HG03066 (cell line): ENCODE measurements at regions not wholly inside any gene's neighbourhood (a gene's known extent, or its start where the extent isn't known, plus 50 kb on each side); places are given as distances from the start of the nearest gene placed in this dataset.

Source experiments
- ATAC-seq: cut with Tn5 transposase; IDR thresholded peaks from one replicate; pipeline ENCODE4 v1.9.1; 2021; ENCODE audit warnings: low read depth; ENCODE audit not compliant: unreplicated experiment

- no peak for ATAC-seq
These were observed 56.4 kb upstream of the F13A1 start for GRCh38 chr6:6376845-6377244.

- no peak for ATAC-seq
These were observed 57.2 kb upstream of the F13A1 start for GRCh38 chr6:6377621-6378020.

- no peak for ATAC-seq
These were observed 59.1 kb upstream of the F13A1 start for GRCh38 chr6:6379573-6379972.

- no peak for ATAC-seq
These were observed 64.1 kb upstream of the F13A1 start for GRCh38 chr6:6384520-6384919.

GRCh38 chr6:6386010-6386409 lies 65.5 kb upstream of the F13A1 start:
- no peak for ATAC-seq

GRCh38 chr6:6390849-6391602 lies 70.6 kb upstream of the F13A1 start:
- peak; percentile 46 for ATAC-seq

GRCh38 chr6:6392214-6393068 lies 72.0 kb upstream of the F13A1 start:
- ATAC-seq, result peak; percentile 73

- peak; percentile 17 for ATAC-seq
These were observed 72.6 kb upstream of the F13A1 start for GRCh38 chr6:6393069-6393529.

GRCh38 chr6:6395581-6396197 lies 75.2 kb upstream of the F13A1 start:
- ATAC-seq, result no peak

- ATAC-seq, result no peak
These were observed 77.4 kb upstream of the F13A1 start for GRCh38 chr6:6397842-6398241.

- ATAC-seq, result no peak
These were observed 79.1 kb upstream of the F13A1 start for GRCh38 chr6:6399568-6399967.

- ATAC-seq, result no peak
These were observed 80.9 kb upstream of the F13A1 start for GRCh38 chr6:6401401-6401800.

GRCh38 chr6:6402006-6402405 lies 81.5 kb upstream of the F13A1 start:
- ATAC-seq, result no peak

- no peak for ATAC-seq
These were observed 82.1 kb upstream of the F13A1 start for GRCh38 chr6:6402591-6402990.

- ATAC-seq, result no peak
These were observed 84.6 kb upstream of the F13A1 start for GRCh38 chr6:6405031-6405430.

- no peak for ATAC-seq
These were observed 85.7 kb upstream of the F13A1 start for GRCh38 chr6:6405997-6406714.

- ATAC-seq, result no peak
These were observed 86.2 kb upstream of the F13A1 start for GRCh38 chr6:6406715-6407070.

GRCh38 chr6:6407071-6407741 lies 86.7 kb upstream of the F13A1 start:
- ATAC-seq, result peak; percentile 95

GRCh38 chr6:6409397-6410030 lies 89.1 kb upstream of the F13A1 start:
- ATAC-seq, result no peak

- no peak for ATAC-seq
These were observed 90.7 kb upstream of the F13A1 start for GRCh38 chr6:6411115-6411514.
